K562 (cell line): ENCODE measurements at regions not wholly inside any gene's neighbourhood (a gene's known extent, or its start where the extent isn't known, plus 50 kb on each side); places are given as distances from the start of the nearest gene placed in this dataset.

Experiments used
- CCAR2 ChIP-seq: fragments of 200-400 bp; formaldehyde crosslinking; IDR thresholded peaks from 2 replicates; pipeline ENCODE4 v1.6.1; 2017; ENCODE audit warnings: mild to moderate bottlenecking, low read depth, low read length
- CXXC5 ChIP-seq: fragments of 250-450 bp; sonication (Bioruptor Pico); IDR thresholded peaks from 2 replicates; pipeline ENCODE4 v1.8.0; 2022; ENCODE audit warnings: inconsistent platforms, mild to moderate bottlenecking, moderate library complexity
- ESRRA ChIP-seq: fragments of 450-650 bp; IDR thresholded peaks from 2 replicates; pipeline ENCODE4 v1.6.1; 2014; ENCODE audit warnings: low read depth, mild to moderate bottlenecking, moderate library complexity, borderline replicate concordance
- FOXK1 ChIP-seq: sonication (generic); formaldehyde crosslinking; IDR thresholded peaks from 2 replicates; pipeline ENCODE4 v1.8.0; 2022; ENCODE audit warnings: missing genetic modification reagents, mild to moderate bottlenecking, borderline replicate concordance
- HNRNPL ChIP-seq: fragments of 200-400 bp; formaldehyde crosslinking; IDR thresholded peaks from 2 replicates; pipeline ENCODE4 v1.6.1; 2017; ENCODE audit warnings: low read depth, mild to moderate bottlenecking, low read length
- HOXB6 ChIP-seq: fragments of 250-450 bp; sonication (Bioruptor Pico); IDR thresholded peaks from 2 replicates; pipeline ENCODE4 v1.5.1; 2022; ENCODE audit warnings: mild to moderate bottlenecking, borderline replicate concordance
- L3MBTL2 ChIP-seq: fragments of 450-650 bp; IDR thresholded peaks from 2 replicates; pipeline ENCODE4 v1.6.1; 2016; ENCODE audit warnings: mild to moderate bottlenecking, moderate library complexity
- MECOM ChIP-seq: fragments of 250-450 bp; sonication (Bioruptor Pico); IDR thresholded peaks from 2 replicates; pipeline ENCODE4 v1.8.0; 2022; ENCODE audit warnings: inconsistent platforms
- MYBL2 ChIP-seq, 2 experiments: fragments of 450-650 bp in 1 of 2; sonication (generic) in 1 of 2; formaldehyde crosslinking in 1 of 2; IDR thresholded peaks; 2 replicates each; pipeline versions ENCODE4 v1.6.1 to v1.8.1; 2017 to 2022; ENCODE audit warnings: borderline replicate concordance in 1 of 2, inconsistent platforms in 1 of 2, low read depth in 1 of 2, mild to moderate bottlenecking in 1 of 2, missing genetic modification reagents in 1 of 2, moderate library complexity in 1 of 2
- PHB ChIP-seq: fragments of 250-450 bp; sonication (Bioruptor Pico); IDR thresholded peaks from 2 replicates; pipeline ENCODE4 v1.5.0; 2021
- POLR2A ChIP-seq: fragments of 450-650 bp; conservative IDR thresholded peaks from 2 replicates; pipeline ENCODE4 v1.6.1; 2016
- RAD51 ChIP-seq: fragments of 450-650 bp; IDR thresholded peaks from 2 replicates; pipeline ENCODE4 v1.7.1; 2016; ENCODE audit warnings: low read depth, mild to moderate bottlenecking, borderline replicate concordance
- SRSF1 ChIP-seq: fragments of 200-400 bp; formaldehyde crosslinking; IDR thresholded peaks from 2 replicates; pipeline ENCODE4 v1.6.1; 2017; ENCODE audit warnings: mild to moderate bottlenecking, low read depth, low read length, moderate library complexity
- WHSC1 ChIP-seq: IDR thresholded peaks from one replicate; pipeline ENCODE4 v1.6.1; 2012; ENCODE audit warnings: low read length, control low read depth, inconsistent platforms
- ZC3H4 ChIP-seq: sonication (generic); formaldehyde crosslinking; IDR thresholded peaks from 2 replicates; pipeline ENCODE4 v1.9.0; 2021; ENCODE audit warnings: missing genetic modification reagents, borderline replicate concordance
- ZKSCAN1 ChIP-seq: fragments of 150-350 bp; IDR thresholded peaks from 2 replicates; pipeline ENCODE4 v1.6.1; 2016; ENCODE audit warnings: low read depth, low read length
- ZNF134 ChIP-seq: fragments of 250-450 bp; sonication (Bioruptor Pico); conservative IDR thresholded peaks from 2 replicates; pipeline ENCODE4 v1.4.0; 2020
- ZNF212 ChIP-seq: fragments of 450-650 bp; formaldehyde crosslinking; IDR thresholded peaks from 2 replicates; pipeline ENCODE4 v1.4.0; 2020; ENCODE audit warnings: mild to moderate bottlenecking
- TF ChIP-seq, protein P1 (sequence below), 2 experiments: fragments of 450-650 bp in 1 of 2; sonication (generic) in 1 of 2; formaldehyde crosslinking in 1 of 2; IDR thresholded peaks; 2 replicates each; pipeline versions ENCODE4 v1.7.1 to v1.9.0; 2016 to 2022; ENCODE audit warnings: inconsistent platforms in 1 of 2, mild to moderate bottlenecking in 1 of 2, missing genetic modification reagents in 1 of 2
- TF ChIP-seq, protein P2 (sequence below), 2 experiments: fragments of 450-650 bp; conservative IDR thresholded peaks; 2 replicates each; pipeline ENCODE4 v1.6.1; 2017; ENCODE audit warnings: mild to moderate bottlenecking in 2 of 2, moderate library complexity in 2 of 2

DNA sequence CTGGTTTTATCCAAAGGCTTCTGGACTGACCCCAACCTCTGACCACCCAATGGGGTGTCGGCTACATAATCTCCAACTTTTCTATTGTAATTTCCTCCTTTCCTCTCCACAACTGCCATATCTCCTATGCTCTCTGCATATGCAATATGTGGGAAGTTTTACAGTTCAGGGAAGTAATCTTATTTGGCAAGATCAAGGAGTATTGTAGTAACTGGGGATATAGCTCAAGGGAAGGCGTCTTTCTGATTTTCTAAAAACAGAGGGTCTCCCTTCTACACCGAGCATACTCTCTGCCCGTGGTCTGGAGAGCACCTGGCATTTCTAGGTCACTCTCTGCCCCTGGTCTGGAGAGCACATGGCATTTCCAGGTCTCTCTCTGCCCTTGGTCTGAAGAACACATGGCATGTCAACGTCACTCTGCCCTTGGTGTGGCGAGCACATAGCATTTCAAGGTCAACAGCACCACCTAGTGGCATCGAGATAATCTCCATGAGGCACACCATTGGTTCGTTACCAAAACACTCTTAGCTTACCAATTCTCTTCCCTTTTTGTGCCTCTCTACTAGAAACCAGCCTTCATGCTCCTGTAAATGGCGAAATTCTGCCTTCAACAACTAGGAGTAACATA, 616.4 kb upstream of the NUDT12 start (continued):
- TF ChIP-seq, protein P1, sequence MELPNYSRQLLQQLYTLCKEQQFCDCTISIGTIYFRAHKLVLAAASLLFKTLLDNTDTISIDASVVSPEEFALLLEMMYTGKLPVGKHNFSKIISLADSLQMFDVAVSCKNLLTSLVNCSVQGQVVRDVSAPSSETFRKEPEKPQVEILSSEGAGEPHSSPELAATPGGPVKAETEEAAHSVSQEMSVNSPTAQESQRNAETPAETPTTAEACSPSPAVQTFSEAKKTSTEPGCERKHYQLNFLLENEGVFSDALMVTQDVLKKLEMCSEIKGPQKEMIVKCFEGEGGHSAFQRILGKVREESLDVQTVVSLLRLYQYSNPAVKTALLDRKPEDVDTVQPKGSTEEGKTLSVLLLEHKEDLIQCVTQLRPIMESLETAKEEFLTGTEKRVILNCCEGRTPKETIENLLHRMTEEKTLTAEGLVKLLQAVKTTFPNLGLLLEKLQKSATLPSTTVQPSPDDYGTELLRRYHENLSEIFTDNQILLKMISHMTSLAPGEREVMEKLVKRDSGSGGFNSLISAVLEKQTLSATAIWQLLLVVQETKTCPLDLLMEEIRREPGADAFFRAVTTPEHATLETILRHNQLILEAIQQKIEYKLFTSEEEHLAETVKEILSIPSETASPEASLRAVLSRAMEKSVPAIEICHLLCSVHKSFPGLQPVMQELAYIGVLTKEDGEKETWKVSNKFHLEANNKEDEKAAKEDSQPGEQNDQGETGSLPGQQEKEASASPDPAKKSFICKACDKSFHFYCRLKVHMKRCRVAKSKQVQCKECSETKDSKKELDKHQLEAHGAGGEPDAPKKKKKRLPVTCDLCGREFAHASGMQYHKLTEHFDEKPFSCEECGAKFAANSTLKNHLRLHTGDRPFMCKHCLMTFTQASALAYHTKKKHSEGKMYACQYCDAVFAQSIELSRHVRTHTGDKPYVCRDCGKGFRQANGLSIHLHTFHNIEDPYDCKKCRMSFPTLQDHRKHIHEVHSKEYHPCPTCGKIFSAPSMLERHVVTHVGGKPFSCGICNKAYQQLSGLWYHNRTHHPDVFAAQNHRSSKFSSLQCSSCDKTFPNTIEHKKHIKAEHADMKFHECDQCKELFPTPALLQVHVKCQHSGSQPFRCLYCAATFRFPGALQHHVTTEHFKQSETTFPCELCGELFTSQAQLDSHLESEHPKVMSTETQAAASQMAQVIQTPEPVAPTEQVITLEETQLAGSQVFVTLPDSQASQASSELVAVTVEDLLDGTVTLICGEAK (IDR thresholded peaks at IDR 0.05) = no peak
- TF ChIP-seq, protein P1 (CRISPR knock-in tag; IDR thresholded peaks at IDR 0.05) = no peak
- TF ChIP-seq PHB (CRISPR knock-in tag) (no peak), MYBL2 (IDR thresholded peaks at IDR 0.05; ENCODE audit: low read depth) (no peak), MYBL2 (CRISPR knock-in tag; IDR thresholded peaks at IDR 0.05; ENCODE audit: borderline replicate concordance) (no peak), RAD51 (no peak), HOXB6 (CRISPR knock-in tag) (no peak), WHSC1 (no peak), ZKSCAN1 (no peak), HNRNPL (no peak), ZC3H4 (no peak), SRSF1 (no peak), ZNF212 (CRISPR knock-in tag) (no peak), ZNF134 (no peak), ESRRA (peak; percentile 53), POLR2A (no peak), FOXK1 (CRISPR knock-in tag) (no peak), CCAR2 (no peak), L3MBTL2 (peak; percentile 44; the same call in 1 of the 2 replicates), CXXC5 (CRISPR knock-in tag) (no peak), MECOM (CRISPR knock-in tag) (no peak)
- TF ChIP-seq, protein P2, sequence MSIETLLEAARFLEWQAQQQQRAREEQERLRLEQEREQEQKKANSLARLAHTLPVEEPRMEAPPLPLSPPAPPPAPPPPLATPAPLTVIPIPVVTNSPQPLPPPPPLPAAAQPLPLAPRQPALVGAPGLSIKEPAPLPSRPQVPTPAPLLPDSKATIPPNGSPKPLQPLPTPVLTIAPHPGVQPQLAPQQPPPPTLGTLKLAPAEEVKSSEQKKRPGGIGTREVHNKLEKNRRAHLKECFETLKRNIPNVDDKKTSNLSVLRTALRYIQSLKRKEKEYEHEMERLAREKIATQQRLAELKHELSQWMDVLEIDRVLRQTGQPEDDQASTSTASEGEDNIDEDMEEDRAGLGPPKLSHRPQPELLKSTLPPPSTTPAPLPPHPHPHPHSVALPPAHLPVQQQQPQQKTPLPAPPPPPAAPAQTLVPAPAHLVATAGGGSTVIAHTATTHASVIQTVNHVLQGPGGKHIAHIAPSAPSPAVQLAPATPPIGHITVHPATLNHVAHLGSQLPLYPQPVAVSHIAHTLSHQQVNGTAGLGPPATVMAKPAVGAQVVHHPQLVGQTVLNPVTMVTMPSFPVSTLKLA (conservative IDR thresholded peaks at IDR 0.05) = peak; percentile 48 to 59; a peak in 3 of 4 replicates
